ENCODE measurements at regions not wholly inside any gene's neighbourhood (a gene's known extent, or its start where the extent isn't known, plus 50 kb on each side); places are given as distances from the start of the nearest gene placed in this dataset.

DNA sequence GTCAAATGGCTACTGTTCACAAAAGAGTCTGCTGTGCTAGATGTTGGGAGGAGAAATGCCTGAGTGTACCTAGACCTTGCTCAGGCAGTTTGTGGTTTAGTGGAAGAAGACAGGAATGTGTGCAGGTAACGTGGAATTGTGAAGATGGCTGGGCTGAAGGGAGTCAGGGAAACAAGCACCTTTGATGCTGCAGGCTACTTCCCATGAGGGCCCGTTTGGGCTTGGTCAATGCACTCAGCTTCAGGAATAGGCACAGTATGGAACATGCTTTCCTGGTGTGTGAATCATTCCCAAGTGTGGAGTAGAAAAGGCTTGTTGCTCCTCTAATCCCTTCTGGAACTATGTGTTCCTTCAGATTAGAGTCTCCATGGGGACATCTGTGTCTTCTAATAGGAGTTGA lies 318.3 kb upstream of the MTNR1B start:
- no CpG with 5 or more reads among the region's 2 CpGs for WGBS (ENCODE audit: insufficient coverage, low lambda C conversion rate)
- no peak overlapping the region for H3K27ac ChIP-seq (ENCODE audit: low read length)
- H3K9me3 ChIP-seq (ENCODE audit: control insufficient read depth, low read depth, low read length) = no peaks in the 10 kb centered on the region
- H3K27me3 ChIP-seq (ENCODE audit: control insufficient read depth, insufficient read depth, low read length) = no peaks in the 10 kb centered on the region
- H3K4me3 ChIP-seq (ENCODE audit: low read length) = no peak overlapping the region
- DNase-seq = no peak
- no peaks in the 10 kb centered on the region for H3K4me1 ChIP-seq (ENCODE audit: control insufficient read depth, insufficient read depth, low read length)
- no peaks in the 10 kb centered on the region for H3K36me3 ChIP-seq (ENCODE audit: control insufficient read depth, insufficient read depth, low read length)

DNA sequence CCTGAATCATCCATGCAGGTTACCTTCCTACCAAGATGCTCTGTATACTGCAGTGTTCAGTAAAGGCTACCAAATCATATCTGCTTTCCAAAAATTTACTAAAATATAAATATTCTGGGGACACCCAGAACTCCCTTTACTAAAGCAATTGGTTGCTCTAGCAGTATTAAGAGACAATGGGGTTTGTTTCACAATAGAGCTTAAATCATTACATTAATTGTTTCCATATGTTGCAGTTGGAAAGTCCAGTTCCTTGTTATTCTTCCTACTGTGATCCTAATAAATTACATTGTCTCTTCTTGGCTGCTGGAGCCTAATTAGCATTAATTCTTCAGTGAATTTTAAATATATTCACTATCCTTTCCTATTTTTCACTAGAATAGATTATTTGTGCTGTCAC lies 316.0 kb upstream of the MTNR1B start:
- Histone ChIP-seq H3K27ac (ENCODE audit: low read length) (no peak overlapping the region), H3K36me3 (ENCODE audit: control insufficient read depth, insufficient read depth, low read length) (no peaks in the 10 kb centered on the region), H3K4me1 (ENCODE audit: control insufficient read depth, insufficient read depth, low read length) (no peaks in the 10 kb centered on the region), H3K4me3 (ENCODE audit: low read length) (no peak overlapping the region), H3K27me3 (ENCODE audit: control insufficient read depth, insufficient read depth, low read length) (no peaks in the 10 kb centered on the region), H3K9me3 (ENCODE audit: control insufficient read depth, low read depth, low read length) (no peaks in the 10 kb centered on the region)
- no peak for DNase-seq

DNA sequence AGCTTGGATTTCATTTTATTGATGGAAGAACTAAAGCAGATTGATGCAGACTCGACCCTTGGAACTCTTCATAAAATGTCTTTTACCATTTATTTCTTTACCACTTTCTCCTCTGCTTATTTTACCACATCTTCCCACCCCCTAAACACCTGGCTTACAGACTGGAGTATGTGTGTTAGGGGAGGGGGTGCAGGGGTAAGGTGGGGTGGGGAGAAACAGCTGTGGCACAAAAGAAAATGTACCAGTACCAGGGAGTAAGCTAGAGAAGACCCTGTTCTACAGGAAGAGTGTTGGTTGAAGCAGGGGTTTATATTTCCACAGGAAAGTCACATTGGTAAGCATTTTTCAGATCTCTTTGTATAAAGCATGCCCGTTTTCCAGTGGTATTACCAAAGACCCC lies 312.7 kb upstream of the MTNR1B start:
- Histone ChIP-seq H3K27ac (ENCODE audit: low read length) (no peak overlapping the region), H3K36me3 (ENCODE audit: control insufficient read depth, insufficient read depth, low read length) (no peaks in the 10 kb centered on the region), H3K4me1 (ENCODE audit: control insufficient read depth, insufficient read depth, low read length) (no peaks in the 10 kb centered on the region), H3K9me3 (ENCODE audit: control insufficient read depth, low read depth, low read length) (no peaks in the 10 kb centered on the region), H3K27me3 (ENCODE audit: control insufficient read depth, insufficient read depth, low read length) (no peaks in the 10 kb centered on the region), H3K4me3 (ENCODE audit: low read length) (no peak overlapping the region)
- no peak for DNase-seq
- 60% methylated on average over 1 of the region's 2 CpGs for WGBS (ENCODE audit: insufficient coverage, low lambda C conversion rate)

DNA sequence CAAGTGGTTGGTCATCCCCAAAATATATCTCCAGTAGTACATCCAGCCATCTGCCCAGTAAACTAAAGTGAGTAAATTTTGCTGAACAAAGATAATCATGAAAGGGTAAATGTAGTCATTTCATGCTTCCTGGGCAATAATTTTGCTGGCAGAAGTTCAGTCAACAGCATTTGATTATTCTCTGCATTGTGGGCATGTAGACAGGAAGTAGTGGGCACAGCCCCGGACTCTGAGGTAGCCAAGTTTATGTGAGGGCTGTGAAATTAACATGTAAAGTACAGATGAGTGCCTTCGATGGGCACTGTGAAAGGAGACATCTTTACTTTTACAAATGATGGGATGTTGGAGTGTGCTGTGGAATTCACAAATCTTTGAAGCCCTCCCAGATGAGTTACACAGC lies 312.2 kb upstream of the MTNR1B start:
- Histone ChIP-seq H3K36me3 (ENCODE audit: control insufficient read depth, insufficient read depth, low read length) (no peaks in the 10 kb centered on the region), H3K4me1 (ENCODE audit: control insufficient read depth, insufficient read depth, low read length) (no peaks in the 10 kb centered on the region), H3K9me3 (ENCODE audit: control insufficient read depth, low read depth, low read length) (no peaks in the 10 kb centered on the region), H3K4me3 (ENCODE audit: low read length) (no peak overlapping the region), H3K27me3 (ENCODE audit: control insufficient read depth, insufficient read depth, low read length) (no peaks in the 10 kb centered on the region), H3K27ac (ENCODE audit: low read length) (no peak overlapping the region)
- DNase-seq = no peak
- no CpG with 5 or more reads among the region's 2 CpGs for WGBS (ENCODE audit: insufficient coverage, low lambda C conversion rate)

DNA sequence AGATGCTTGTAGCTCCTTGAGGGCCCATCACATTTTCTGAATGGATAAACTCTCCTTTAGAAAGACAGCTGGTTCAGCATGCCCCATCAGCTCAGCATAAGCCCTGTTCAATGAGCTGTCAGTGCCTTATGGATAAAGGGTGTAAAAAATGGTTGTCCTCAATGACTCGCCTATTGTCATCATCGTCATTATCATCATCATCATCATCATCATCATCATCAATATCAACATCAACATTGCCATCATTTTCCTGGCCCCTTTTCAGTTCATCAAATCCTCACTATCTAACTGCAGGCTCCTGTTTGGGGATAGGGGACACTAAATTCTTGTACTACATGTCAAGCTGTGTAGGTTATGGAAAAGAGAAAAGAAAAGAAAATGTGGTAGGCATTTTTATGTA lies 310.7 kb upstream of the MTNR1B start:
- no peak for DNase-seq
- no CpG with 5 or more reads among the region's 2 CpGs for WGBS (ENCODE audit: insufficient coverage, low lambda C conversion rate)
- Histone ChIP-seq H3K4me3 (ENCODE audit: low read length) (no peak overlapping the region), H3K9me3 (ENCODE audit: control insufficient read depth, low read depth, low read length) (no peaks in the 10 kb centered on the region), H3K4me1 (ENCODE audit: control insufficient read depth, insufficient read depth, low read length) (no peaks in the 10 kb centered on the region), H3K27me3 (ENCODE audit: control insufficient read depth, insufficient read depth, low read length) (no peaks in the 10 kb centered on the region), H3K36me3 (ENCODE audit: control insufficient read depth, insufficient read depth, low read length) (no peaks in the 10 kb centered on the region), H3K27ac (ENCODE audit: low read length) (no peak overlapping the region)

DNA sequence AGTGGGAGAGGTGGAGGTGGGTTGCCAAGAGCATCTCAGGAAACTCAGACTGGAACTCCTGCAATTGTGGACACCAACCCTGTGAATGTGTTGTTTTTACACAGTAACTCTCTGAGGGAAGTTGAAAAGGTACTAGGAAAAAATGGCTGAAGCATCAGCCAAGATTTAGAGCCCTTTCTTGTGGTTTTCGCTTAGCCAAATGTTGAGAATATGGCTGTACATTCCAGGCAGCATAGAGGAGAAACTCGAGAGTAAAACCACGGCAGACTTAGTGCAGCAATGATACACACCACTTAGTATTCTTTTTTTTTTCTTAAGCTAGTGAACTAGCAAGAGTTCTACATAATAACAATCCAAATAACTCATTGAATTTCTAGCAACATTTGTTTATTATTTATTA lies 309.7 kb upstream of the MTNR1B start:
- Histone ChIP-seq H3K27me3 (ENCODE audit: control insufficient read depth, insufficient read depth, low read length) (no peaks in the 10 kb centered on the region), H3K36me3 (ENCODE audit: control insufficient read depth, insufficient read depth, low read length) (no peaks in the 10 kb centered on the region), H3K4me1 (ENCODE audit: control insufficient read depth, insufficient read depth, low read length) (no peaks in the 10 kb centered on the region), H3K9me3 (ENCODE audit: control insufficient read depth, low read depth, low read length) (no peaks in the 10 kb centered on the region), H3K4me3 (ENCODE audit: low read length) (no peak overlapping the region), H3K27ac (ENCODE audit: low read length) (no peak overlapping the region)
- WGBS (ENCODE audit: insufficient coverage, low lambda C conversion rate) = no CpG with 5 or more reads among the region's 3 CpGs
- no peak for DNase-seq

DNA sequence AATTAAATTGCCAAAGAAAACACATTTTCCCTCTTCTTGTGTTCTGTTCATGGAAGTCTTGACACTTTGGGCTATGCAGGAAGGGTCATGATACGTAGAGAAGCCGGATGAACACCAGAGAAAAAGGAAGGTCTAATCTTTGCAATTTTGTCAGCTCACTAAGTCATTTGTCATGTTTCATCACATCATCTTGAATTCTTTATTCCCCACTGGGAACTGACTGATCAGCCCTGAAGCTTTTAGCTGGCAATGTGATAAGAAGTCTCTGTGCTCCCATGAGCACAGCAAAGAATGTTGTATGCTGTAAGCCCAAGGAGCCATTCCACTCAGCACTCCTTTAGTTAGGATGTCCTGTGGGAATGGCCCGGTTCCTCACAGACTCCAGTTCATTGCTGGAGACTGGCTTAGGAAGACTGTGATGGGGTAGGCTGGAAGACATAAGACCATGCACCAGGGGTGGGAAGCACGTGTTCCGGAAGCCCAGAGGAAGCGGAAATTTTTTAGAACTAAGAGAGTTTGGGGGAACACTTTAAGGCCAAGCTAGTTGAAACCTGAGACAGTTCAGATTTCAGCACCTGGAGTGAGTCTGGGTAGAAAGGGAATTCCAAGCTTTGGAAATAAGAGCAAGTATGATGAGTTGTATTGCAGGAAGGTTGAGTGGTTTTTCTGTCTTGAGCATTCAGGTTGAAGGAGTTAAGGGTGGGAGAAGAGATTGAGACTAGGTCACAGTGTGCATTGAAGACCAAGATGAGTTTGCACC lies 306.7 kb upstream of the MTNR1B start:
- H3K4me1 ChIP-seq (ENCODE audit: control insufficient read depth, insufficient read depth, low read length) = no peaks in the 10 kb centered on the region
- no CpG with 5 or more reads among the region's 6 CpGs for WGBS (ENCODE audit: insufficient coverage, low lambda C conversion rate)
- H3K36me3 ChIP-seq (ENCODE audit: control insufficient read depth, insufficient read depth, low read length) = no peaks in the 10 kb centered on the region
- no peak overlapping the region for H3K27ac ChIP-seq (ENCODE audit: low read length)
- no peak overlapping the region for H3K4me3 ChIP-seq (ENCODE audit: low read length)
- no peak for DNase-seq
- H3K9me3 ChIP-seq (ENCODE audit: control insufficient read depth, low read depth, low read length) = no peaks in the 10 kb centered on the region
- no peaks in the 10 kb centered on the region for H3K27me3 ChIP-seq (ENCODE audit: control insufficient read depth, insufficient read depth, low read length)

DNA sequence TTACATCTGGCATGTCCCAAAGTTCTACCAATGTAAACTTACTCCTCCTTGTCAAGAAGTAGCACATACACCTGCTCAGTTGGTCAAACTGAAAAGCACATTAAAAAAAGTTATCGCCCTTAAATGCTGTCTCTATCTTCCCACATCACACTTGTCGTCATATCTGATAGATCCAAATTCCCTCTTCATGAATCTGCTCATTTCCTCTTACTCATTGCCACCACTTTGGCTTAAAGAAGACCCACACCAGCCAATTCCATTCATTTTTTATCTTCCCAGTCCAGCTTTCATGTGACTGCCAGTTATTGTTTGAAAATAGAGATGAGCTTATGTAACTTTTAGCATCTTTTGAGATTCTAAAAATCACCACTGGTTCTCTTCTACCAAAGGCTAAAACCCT lies 305.9 kb upstream of the MTNR1B start:
- no peak for DNase-seq
- no peaks in the 10 kb centered on the region for H3K36me3 ChIP-seq (ENCODE audit: control insufficient read depth, insufficient read depth, low read length)
- H3K27me3 ChIP-seq (ENCODE audit: control insufficient read depth, insufficient read depth, low read length) = no peaks in the 10 kb centered on the region
- no peak overlapping the region for H3K4me3 ChIP-seq (ENCODE audit: low read length)
- no peaks in the 10 kb centered on the region for H3K4me1 ChIP-seq (ENCODE audit: control insufficient read depth, insufficient read depth, low read length)
- WGBS (ENCODE audit: insufficient coverage, low lambda C conversion rate) = no CpG with 5 or more reads among the region's 2 CpGs
- no peak overlapping the region for H3K27ac ChIP-seq (ENCODE audit: low read length)
- no peaks in the 10 kb centered on the region for H3K9me3 ChIP-seq (ENCODE audit: control insufficient read depth, low read depth, low read length)

DNA sequence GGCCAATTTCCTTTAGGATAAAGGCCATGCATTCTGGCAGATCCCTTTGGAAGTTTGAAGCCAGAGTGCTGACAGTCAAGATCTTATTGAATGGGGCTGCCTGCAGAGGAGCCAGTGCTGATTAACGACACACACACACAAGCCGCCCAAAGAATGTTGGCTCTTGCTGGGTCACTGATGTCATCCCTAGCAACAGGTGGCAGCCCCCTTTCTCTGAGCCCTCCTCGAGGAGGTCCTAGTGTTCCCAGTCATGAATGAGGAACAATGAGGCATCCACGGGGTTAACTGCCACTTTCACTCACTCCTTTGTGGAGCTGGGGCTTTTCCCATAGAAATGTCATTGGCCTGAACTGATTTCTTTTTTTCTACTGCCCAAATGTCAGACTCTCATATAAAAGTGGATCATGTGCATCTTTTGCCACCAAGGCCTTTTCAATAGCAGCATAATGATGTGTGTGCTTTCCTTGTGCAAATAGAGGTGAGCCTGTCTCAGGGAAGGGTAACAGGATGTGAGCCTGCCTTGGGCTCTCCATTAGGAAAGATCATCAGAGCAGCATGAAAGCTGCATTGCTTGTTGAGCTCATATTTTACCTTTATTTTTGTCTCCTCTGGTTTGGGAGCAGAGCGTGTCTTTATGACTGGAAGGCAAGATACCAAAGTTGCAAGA lies 301.8 kb upstream of the MTNR1B start:
- no peak for DNase-seq
- H3K4me1 ChIP-seq (ENCODE audit: control insufficient read depth, insufficient read depth, low read length) = no peaks in the 10 kb centered on the region
- no CpG with 5 or more reads among the region's 5 CpGs for WGBS (ENCODE audit: insufficient coverage, low lambda C conversion rate)
- H3K27ac ChIP-seq (ENCODE audit: low read length) = no peak overlapping the region
- no peaks in the 10 kb centered on the region for H3K36me3 ChIP-seq (ENCODE audit: control insufficient read depth, insufficient read depth, low read length)
- H3K9me3 ChIP-seq (ENCODE audit: control insufficient read depth, low read depth, low read length) = no peaks in the 10 kb centered on the region
- H3K4me3 ChIP-seq (ENCODE audit: low read length) = no peak overlapping the region
- H3K27me3 ChIP-seq (ENCODE audit: control insufficient read depth, insufficient read depth, low read length) = no peaks in the 10 kb centered on the region

DNA sequence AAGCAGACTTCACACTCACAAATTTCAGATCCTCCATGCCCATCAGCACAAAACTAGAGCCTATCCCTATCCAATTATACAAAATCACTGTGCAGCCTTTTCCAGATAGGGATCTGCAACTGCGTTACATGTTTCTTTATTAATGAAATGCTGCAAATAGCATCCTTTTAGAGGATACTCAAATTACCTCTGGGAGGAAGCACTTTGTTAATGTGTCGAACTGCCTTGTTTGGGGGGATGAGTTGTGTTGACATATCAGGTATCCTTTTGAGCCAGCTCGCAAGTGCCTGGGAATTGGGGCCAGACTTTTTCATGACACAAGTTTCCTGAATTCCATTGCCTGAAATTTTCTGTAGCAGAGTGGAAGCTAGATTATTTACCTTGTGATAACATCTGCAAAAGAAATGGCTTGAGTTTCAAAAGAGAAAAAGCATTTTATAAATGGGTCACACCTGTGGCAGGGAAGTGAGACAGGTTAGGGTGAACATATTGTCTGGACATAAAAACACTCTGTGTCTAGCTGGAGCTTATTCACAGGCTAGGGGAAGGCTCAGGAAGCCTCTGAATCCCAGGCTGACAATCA lies 299.1 kb upstream of the MTNR1B start:
- H3K36me3 ChIP-seq (ENCODE audit: control insufficient read depth, insufficient read depth, low read length) = no peaks in the 10 kb centered on the region
- H3K4me3 ChIP-seq (ENCODE audit: low read length) = no peak overlapping the region
- no peaks in the 10 kb centered on the region for H3K4me1 ChIP-seq (ENCODE audit: control insufficient read depth, insufficient read depth, low read length)
- H3K9me3 ChIP-seq (ENCODE audit: control insufficient read depth, low read depth, low read length) = no peaks in the 10 kb centered on the region
- no peaks in the 10 kb centered on the region for H3K27me3 ChIP-seq (ENCODE audit: control insufficient read depth, insufficient read depth, low read length)
- DNase-seq = no peak
- no peak overlapping the region for H3K27ac ChIP-seq (ENCODE audit: low read length)
- WGBS (ENCODE audit: insufficient coverage, low lambda C conversion rate) = no CpG with 5 or more reads among the region's 3 CpGs

DNA sequence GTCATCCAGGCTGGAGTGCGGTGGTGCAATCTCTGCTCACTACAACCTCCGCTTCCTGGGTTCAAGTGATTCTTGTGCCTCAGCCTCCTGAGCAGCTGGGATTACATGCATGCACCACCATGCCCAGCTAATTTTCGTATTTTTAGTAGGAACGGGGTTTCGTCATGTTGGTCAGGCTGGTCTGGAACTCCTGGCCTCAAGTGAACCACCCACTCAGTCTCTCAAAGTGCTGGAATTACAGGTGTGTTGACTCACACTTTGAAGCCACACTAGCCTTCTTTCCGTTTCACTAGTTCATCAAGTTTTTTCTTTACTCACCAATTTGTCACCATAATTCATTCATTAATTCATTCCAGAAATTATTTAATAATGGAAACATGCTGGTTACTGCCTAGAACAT lies 298.4 kb upstream of the MTNR1B start:
- DNase-seq = no peak
- H3K27ac ChIP-seq (ENCODE audit: low read length) = no peak overlapping the region
- WGBS (ENCODE audit: insufficient coverage, low lambda C conversion rate) = 100% methylated on average over 1 of the region's 6 CpGs
- H3K36me3 ChIP-seq (ENCODE audit: control insufficient read depth, insufficient read depth, low read length) = no peaks in the 10 kb centered on the region
- H3K27me3 ChIP-seq (ENCODE audit: control insufficient read depth, insufficient read depth, low read length) = no peaks in the 10 kb centered on the region
- H3K9me3 ChIP-seq (ENCODE audit: control insufficient read depth, low read depth, low read length) = no peaks in the 10 kb centered on the region
- H3K4me1 ChIP-seq (ENCODE audit: control insufficient read depth, insufficient read depth, low read length) = no peaks in the 10 kb centered on the region
- no peak overlapping the region for H3K4me3 ChIP-seq (ENCODE audit: low read length)

Measured in large intestine (tissue), 3 donors.